MM.1S (cell line): ENCODE measurements at regions not wholly inside any gene's neighbourhood (a gene's known extent, or its start where the extent isn't known, plus 50 kb on each side); places are given as distances from the start of the nearest gene placed in this dataset.

ENCODE experiments used
- DNase-seq: peaks from one replicate; pipeline ENCODE4 v3.0.0-alpha.2; 2015
- H2AFZ ChIP-seq: fragments of 300-600 bp; sonication (generic); 2 replicates; pipeline ENCODE4 v1.6.0; 2016; ENCODE audit warnings: antibody characterized with exemption, low read length
- H3F3A ChIP-seq: fragments of 300-600 bp; sonication (generic); 2 replicates; pipeline ENCODE4 v1.6.1; 2016; ENCODE audit warnings: mild to moderate bottlenecking, antibody characterized with exemption, low read length, moderate library complexity, mixed read lengths; ENCODE audit not compliant: insufficient read depth
- H3K27ac ChIP-seq: fragments of 300-600 bp; sonication (generic); 2 replicates; pipeline ENCODE4 v1.5.1; 2016; ENCODE audit warnings: mild to moderate bottlenecking, low read length
- H3K27me3 ChIP-seq: fragments of 300-600 bp; sonication (generic); replicated peaks from 2 replicates; pipeline ENCODE4 v1.6.0; 2016; ENCODE audit warnings: low read length; ENCODE audit not compliant: insufficient read depth
- H3K36me3 ChIP-seq: fragments of 300-600 bp; sonication (generic); replicated peaks from 2 replicates; pipeline ENCODE4 v1.6.1; 2016; ENCODE audit warnings: mild to moderate bottlenecking, low read length, mixed read lengths; ENCODE audit not compliant: insufficient read depth
- H3K4me1 ChIP-seq: fragments of 300-600 bp; sonication (generic); 2 replicates; pipeline ENCODE4 v1.6.1; 2016; ENCODE audit warnings: low read length, mixed read lengths
- H3K4me2 ChIP-seq: fragments of 300-600 bp; sonication (generic); 2 replicates; pipeline ENCODE4 v1.6.0; 2016; ENCODE audit warnings: low read depth, low read length
- H3K4me3 ChIP-seq: fragments of 300-600 bp; sonication (generic); 2 replicates; pipeline ENCODE4 v1.5.1; 2016; ENCODE audit warnings: low read length, mixed read lengths
- H3K79me2 ChIP-seq: fragments of 300-600 bp; sonication (generic); 2 replicates; pipeline ENCODE4 v1.6.1; 2016; ENCODE audit warnings: mixed run types, low read length, mixed read lengths
- H3K9ac ChIP-seq: fragments of 300-600 bp; sonication (generic); 2 replicates; pipeline ENCODE4 v1.6.1; 2016; ENCODE audit warnings: low read length, mixed read lengths
- H3K9me2 ChIP-seq: fragments of 300-600 bp; sonication (generic); replicated peaks from 2 replicates; pipeline ENCODE4 v1.6.1; 2016; ENCODE audit warnings: mild to moderate bottlenecking, low read length, mixed read lengths; ENCODE audit not compliant: insufficient read depth
- H3K9me3 ChIP-seq: fragments of 300-600 bp; sonication (generic); replicated peaks from 2 replicates; pipeline ENCODE4 v1.6.1; 2016; ENCODE audit warnings: mild to moderate bottlenecking, low read length, mixed read lengths; ENCODE audit not compliant: insufficient read depth
- H4K20me1 ChIP-seq: fragments of 300-600 bp; sonication (generic); 2 replicates; pipeline ENCODE4 v1.6.1; 2016; ENCODE audit warnings: mild to moderate bottlenecking, low read length, moderate library complexity, mixed read lengths; ENCODE audit not compliant: insufficient read depth
- CTCF ChIP-seq: fragments of 300-600 bp; sonication (generic); IDR thresholded peaks from 2 replicates; pipeline ENCODE4 v1.5.1; 2016; ENCODE audit warnings: antibody characterized with exemption, low read length, mixed read lengths
- EZH2 ChIP-seq: fragments of 300-600 bp; sonication (generic); optimal IDR thresholded peaks from 2 replicates; pipeline ENCODE3; 2017; ENCODE audit warnings: low read depth, mild to moderate bottlenecking, antibody characterized with exemption, low read length, mixed read lengths
- EZH2phosphoT487 ChIP-seq: fragments of 300-600 bp; sonication (generic); IDR thresholded peaks from 2 replicates; pipeline ENCODE4 v1.6.1; 2018; ENCODE audit warnings: antibody characterized with exemption, low read length

DNA sequence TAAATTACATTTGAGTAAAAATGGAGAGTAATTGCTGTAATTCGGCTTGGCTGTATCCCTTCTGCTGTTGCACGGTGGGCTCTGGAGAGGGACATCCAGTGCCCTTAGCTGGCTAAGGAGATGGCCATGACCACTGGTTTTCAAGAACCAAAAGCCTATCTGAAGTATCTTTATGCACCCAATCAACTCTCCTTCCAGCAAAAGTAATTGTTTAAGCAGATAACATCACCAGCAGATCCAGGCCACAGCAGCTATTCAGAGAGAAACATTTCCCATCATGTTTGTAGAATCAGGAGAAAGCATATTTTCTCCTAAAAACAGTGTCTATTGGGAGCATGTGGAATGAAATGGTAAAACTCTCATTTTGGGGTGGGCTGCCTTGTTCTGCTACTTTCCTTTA is 514.5 kb upstream of the RGMA start:
- H3K79me2 ChIP-seq = no peaks in the 10 kb centered on the region
- no peak overlapping the region for H3K4me3 ChIP-seq
- H3K9ac ChIP-seq = no peak overlapping the region
- H3K9me3 ChIP-seq = no peaks in the 10 kb centered on the region
- no peaks in the 10 kb centered on the region for H3K36me3 ChIP-seq
- TF ChIP-seq EZH2 (no peak), EZH2phosphoT487 (no peak), CTCF (no peak)
- H3K4me1 ChIP-seq = no peaks in the 10 kb centered on the region
- H3K4me2 ChIP-seq = no peak overlapping the region
- no peaks in the 10 kb centered on the region for H4K20me1 ChIP-seq
- H3K27ac ChIP-seq = no peak overlapping the region
- H2AFZ ChIP-seq = no peak overlapping the region
- H3K9me2 ChIP-seq = no peaks in the 10 kb centered on the region
- no peaks in the 10 kb centered on the region for H3K27me3 ChIP-seq
- DNase-seq = no peak
- no peaks in the 10 kb centered on the region for H3F3A ChIP-seq

- no peak overlapping the region for H3K9ac ChIP-seq
- DNase-seq = no peak
Measured at GRCh38 chr15:93587059-93587521, 498.1 kb upstream of the RGMA start.

DNA sequence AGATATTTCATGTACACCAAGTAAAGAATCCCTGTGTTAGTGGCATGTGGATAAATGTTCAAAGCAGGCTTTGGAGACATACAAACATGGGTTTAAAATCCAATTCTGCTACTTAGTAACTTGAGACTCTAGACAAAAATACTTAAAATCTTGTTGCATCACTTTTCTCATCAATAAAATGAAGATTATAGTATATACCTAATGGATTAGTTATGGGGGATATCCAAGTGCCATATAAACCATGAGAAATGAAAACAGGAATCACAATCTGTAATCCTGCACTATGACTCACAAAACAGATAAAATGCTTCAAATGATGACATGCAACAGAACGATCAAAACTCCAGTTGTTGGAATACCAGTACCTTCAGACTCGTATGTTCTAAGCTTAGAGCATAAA is 496.0 kb upstream of the RGMA start:
- no peaks in the 10 kb centered on the region for H3K36me3 ChIP-seq
- no peaks in the 10 kb centered on the region for H3K9me2 ChIP-seq
- H3K4me1 ChIP-seq = no peaks in the 10 kb centered on the region
- no peak overlapping the region for H3K27ac ChIP-seq
- no peaks in the 10 kb centered on the region for H3F3A ChIP-seq
- H3K9me3 ChIP-seq = no peaks in the 10 kb centered on the region
- H4K20me1 ChIP-seq = no peaks in the 10 kb centered on the region
- H3K27me3 ChIP-seq = no peaks in the 10 kb centered on the region
- H3K9ac ChIP-seq = no peak overlapping the region
- H3K79me2 ChIP-seq = no peaks in the 10 kb centered on the region
- H2AFZ ChIP-seq = no peak overlapping the region
- H3K4me3 ChIP-seq = no peak overlapping the region
- no peak for TF ChIP-seq EZH2phosphoT487
- TF ChIP-seq EZH2 = no peak
- no peak for TF ChIP-seq CTCF
- no peak overlapping the region for H3K4me2 ChIP-seq
- DNase-seq = no peak

More at GRCh38 chr15:93587059-93587521, 498.1 kb upstream of the RGMA start:
- Histone ChIP-seq H3K36me3 (no peaks in the 10 kb centered on the region), H3K9me2 (no peaks in the 10 kb centered on the region), H3K9me3 (no peaks in the 10 kb centered on the region), H3K79me2 (no peaks in the 10 kb centered on the region), H3K27ac (no peak overlapping the region), H3K27me3 (no peaks in the 10 kb centered on the region), H3K4me2 (no peak overlapping the region), H2AFZ (no peak overlapping the region), H4K20me1 (no peaks in the 10 kb centered on the region), H3K4me1 (no peaks in the 10 kb centered on the region), H3K4me3 (no peak overlapping the region), H3F3A (no peaks in the 10 kb centered on the region)
- TF ChIP-seq EZH2phosphoT487 (no peak), CTCF (no peak), EZH2 (no peak)
